ENCODE measurements at regions not wholly inside any gene's neighbourhood (a gene's known extent, or its start where the extent isn't known, plus 50 kb on each side); places are given as distances from the start of the nearest gene placed in this dataset.

GRCh38 chr14:50003213-50004021 is 110.5 kb downstream of the ARF6 start:
- peak; percentile 38 for TF ChIP-seq FOXP2 (optimal IDR thresholded peaks at IDR 0.05; ENCODE audit: borderline replicate concordance, extremely low read depth, extremely low read length, insufficient read depth)
- no peak for TF ChIP-seq REST (IDR thresholded peaks at IDR 0.05; ENCODE audit: insufficient read depth in 1 of 2, low read depth in 2 of 2, low read length in 2 of 2)
- TF ChIP-seq SIN3A (IDR thresholded peaks at IDR 0.05; ENCODE audit: borderline replicate concordance, insufficient read depth, low read length): no peak
- TF ChIP-seq POLR2AphosphoS5 (IDR thresholded peaks at IDR 0.05; ENCODE audit: low read depth, low read length): no peak
- TF ChIP-seq TAF1 (IDR thresholded peaks at IDR 0.05; ENCODE audit: borderline replicate concordance, insufficient read depth, low read length): no peak

- TF ChIP-seq REST (IDR thresholded peaks at IDR 0.05; ENCODE audit: insufficient read depth in 1 of 2, low read depth in 2 of 2, low read length in 2 of 2) (no peak), TAF1 (IDR thresholded peaks at IDR 0.05; ENCODE audit: borderline replicate concordance, insufficient read depth, low read length) (no peak), FOXP2 (optimal IDR thresholded peaks at IDR 0.05; ENCODE audit: borderline replicate concordance, extremely low read depth, extremely low read length, insufficient read depth) (no peak), SIN3A (IDR thresholded peaks at IDR 0.05; ENCODE audit: borderline replicate concordance, insufficient read depth, low read length) (no peak), POLR2AphosphoS5 (IDR thresholded peaks at IDR 0.05; ENCODE audit: low read depth, low read length) (no peak)
Measured at GRCh38 chr14:50006141-50006540, 110.2 kb downstream of the VCPKMT start.

- TF ChIP-seq FOXP2 (optimal IDR thresholded peaks at IDR 0.05; ENCODE audit: borderline replicate concordance, extremely low read depth, extremely low read length, insufficient read depth) (no peak), POLR2AphosphoS5 (IDR thresholded peaks at IDR 0.05; ENCODE audit: low read depth, low read length) (no peak), TAF1 (IDR thresholded peaks at IDR 0.05; ENCODE audit: borderline replicate concordance, insufficient read depth, low read length) (no peak), SIN3A (IDR thresholded peaks at IDR 0.05; ENCODE audit: borderline replicate concordance, insufficient read depth, low read length) (no peak), REST (IDR thresholded peaks at IDR 0.05; ENCODE audit: insufficient read depth in 1 of 2, low read depth in 2 of 2, low read length in 2 of 2) (no peak)
Measured at GRCh38 chr14:50007123-50007903, 109.1 kb downstream of the VCPKMT start.

- TF ChIP-seq FOXP2 (optimal IDR thresholded peaks at IDR 0.05; ENCODE audit: borderline replicate concordance, extremely low read depth, extremely low read length, insufficient read depth) (no peak), POLR2AphosphoS5 (IDR thresholded peaks at IDR 0.05; ENCODE audit: low read depth, low read length) (no peak), TAF1 (IDR thresholded peaks at IDR 0.05; ENCODE audit: borderline replicate concordance, insufficient read depth, low read length) (no peak), REST (IDR thresholded peaks at IDR 0.05; ENCODE audit: insufficient read depth in 1 of 2, low read depth in 2 of 2, low read length in 2 of 2) (no peak), SIN3A (IDR thresholded peaks at IDR 0.05; ENCODE audit: borderline replicate concordance, insufficient read depth, low read length) (no peak)
Measured at GRCh38 chr14:50008562-50008961, 107.8 kb downstream of the VCPKMT start.

All from PFSK-1 (cell line).